GM19023 (cell line): ENCODE measurements at regions not wholly inside any gene's neighbourhood (a gene's known extent, or its start where the extent isn't known, plus 50 kb on each side); places are given as distances from the start of the nearest gene placed in this dataset.

ENCODE experiments used
- ATAC-seq: cut with Tn5 transposase; IDR thresholded peaks from one replicate; pipeline ENCODE4 v1.9.1; 2021; ENCODE audit warnings: mild to moderate bottlenecking, moderate library complexity; ENCODE audit not compliant: unreplicated experiment

DNA sequence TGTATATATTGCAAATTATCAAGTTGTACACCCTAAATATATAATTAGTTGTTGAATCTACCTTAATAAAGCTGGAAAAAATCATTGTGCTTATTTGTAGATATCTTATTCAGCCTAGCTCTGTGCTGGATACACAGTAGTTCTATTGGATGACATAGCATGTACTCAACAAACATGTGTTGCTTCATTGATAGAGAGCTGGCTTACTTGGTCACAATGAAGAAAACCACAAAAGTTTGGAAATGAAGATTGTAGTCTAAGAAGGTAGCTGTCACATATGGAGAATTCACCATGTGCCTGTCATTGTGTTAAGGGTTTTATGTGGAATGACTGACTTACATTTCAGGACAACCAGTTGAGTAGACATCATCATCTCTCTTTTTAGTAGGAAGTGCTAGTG, 278.9 kb downstream of the LMO7 start:
- no peak for ATAC-seq

GRCh38 chr13:75913925-75914324, 277.8 kb downstream of the LMO7 start:
- ATAC-seq, result no peak

DNA sequence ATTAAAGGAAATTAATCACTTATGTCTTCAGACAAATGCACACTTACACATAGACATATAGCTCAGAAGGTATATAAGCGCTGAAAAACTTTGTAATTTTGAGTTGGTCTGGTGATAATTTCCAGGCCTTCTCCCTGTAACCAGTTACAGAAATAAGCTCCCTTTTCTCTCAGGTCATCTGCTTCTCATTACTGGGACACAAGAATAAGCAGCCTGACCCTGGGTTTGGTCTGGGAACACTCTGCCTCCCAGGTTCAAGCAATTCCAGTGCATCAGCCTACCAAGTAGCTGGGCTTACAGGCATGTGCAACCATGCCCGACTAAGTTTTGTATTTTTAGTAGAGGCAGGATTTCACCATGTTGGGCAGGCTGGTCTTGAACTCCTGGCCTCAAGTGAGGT, 274.5 kb downstream of the LMO7 start:
- ATAC-seq, result no peak
